GM19468 (cell line): ENCODE measurements at regions not wholly inside any gene's neighbourhood (a gene's known extent, or its start where the extent isn't known, plus 50 kb on each side); places are given as distances from the start of the nearest gene placed in this dataset.

Experiments used
- ATAC-seq: cut with Tn5 transposase; IDR thresholded peaks from one replicate; pipeline ENCODE4 v1.9.1; 2021; ENCODE audit warnings: mild to moderate bottlenecking, moderate library complexity, moderate number of reproducible peaks; ENCODE audit not compliant: unreplicated experiment; ENCODE audit errors: extremely low read depth

DNA sequence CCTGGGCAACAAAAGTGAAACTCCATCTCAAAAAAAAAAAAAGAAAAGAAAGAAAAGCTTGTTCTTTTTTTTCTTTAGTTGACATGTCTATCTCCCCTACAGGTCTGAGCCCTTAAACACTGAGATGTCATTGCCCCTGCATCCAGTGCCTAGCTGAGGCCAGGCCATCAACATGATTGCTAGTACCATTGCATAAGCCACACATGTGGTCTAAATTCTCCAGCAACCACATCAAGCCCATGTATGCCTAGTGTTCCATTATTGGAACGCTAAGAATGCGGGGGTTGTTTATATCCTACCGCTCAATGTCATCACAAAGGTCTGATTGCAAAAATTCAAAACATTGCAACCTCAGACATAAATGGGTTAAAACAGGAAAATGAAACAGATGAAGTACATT is 62.7 kb downstream of the NPTX2 start:
- no peak for ATAC-seq

- ATAC-seq = no peak
Measured at GRCh38 chr7:98681511-98681910, 64.4 kb downstream of the NPTX2 start.

DNA sequence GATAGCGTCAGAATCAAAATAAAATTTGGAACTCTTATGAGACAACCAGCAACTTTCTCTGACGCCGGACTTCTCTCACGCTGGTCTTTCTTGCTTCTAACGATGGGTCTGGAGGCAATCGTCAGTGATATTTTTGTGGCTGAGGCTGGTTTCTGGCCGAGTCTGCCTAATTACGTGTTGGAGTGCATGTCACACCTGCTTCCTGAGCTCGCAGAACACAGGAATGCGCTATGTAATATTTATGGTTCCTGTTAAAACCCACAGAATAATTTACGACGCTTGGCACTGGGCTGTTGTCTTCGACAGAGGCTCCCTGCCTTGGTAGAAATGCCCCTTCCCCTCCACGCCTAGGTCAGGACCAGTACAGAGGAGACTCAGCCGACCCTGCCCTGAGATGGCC is 64.9 kb downstream of the NPTX2 start:
- no peak for ATAC-seq

DNA sequence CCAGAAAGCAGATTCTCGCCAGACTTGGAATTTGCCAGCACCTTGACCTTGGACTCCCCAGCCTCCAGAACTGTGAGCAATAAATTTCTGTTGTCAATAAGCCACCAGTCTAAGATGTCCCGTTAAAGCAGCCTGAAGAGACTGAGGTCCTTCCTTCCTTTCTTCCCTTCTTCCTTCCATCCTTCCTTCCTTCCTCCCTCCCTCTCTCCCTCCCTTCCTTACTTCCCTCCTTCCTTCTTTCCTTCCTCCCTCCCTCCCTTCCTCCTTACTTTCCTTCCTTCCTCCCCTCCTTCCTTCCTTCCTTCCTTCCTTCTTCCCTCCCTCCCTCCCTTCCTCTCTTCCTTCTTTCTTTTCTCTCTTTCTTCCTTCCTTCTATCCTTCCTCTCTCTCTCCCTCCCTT is 66.4 kb downstream of the NPTX2 start:
- ATAC-seq = no peak

DNA sequence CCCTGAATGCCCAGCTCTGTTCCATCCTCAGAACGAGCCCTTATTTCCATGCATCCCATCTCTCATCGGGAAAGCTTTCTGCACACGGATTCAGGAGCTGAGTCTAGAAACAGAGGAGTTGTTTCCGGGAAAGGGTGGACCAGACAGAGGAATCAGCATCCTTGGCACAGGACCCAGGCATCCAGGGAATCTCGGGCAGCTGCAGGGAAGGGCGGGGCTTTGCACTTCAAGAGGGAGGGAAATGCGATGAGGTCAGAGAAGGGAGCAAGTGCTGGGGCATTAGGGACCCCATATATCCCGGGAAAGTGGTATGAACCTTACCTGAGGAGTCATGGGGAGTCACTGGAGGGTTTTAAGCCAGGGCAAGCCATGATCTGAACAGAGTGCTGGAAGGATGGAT is 68.5 kb downstream of the NPTX2 start:
- ATAC-seq = no peak

- ATAC-seq = no peak
Measured at GRCh38 chr7:98686466-98687080, 69.5 kb downstream of the NPTX2 start.

GRCh38 chr7:98687111-98687751 is 70.1 kb downstream of the NPTX2 start:
- ATAC-seq = no peak

- ATAC-seq = no peak
Measured at GRCh38 chr7:98691619-98692018, 74.5 kb downstream of the NPTX2 start.

GRCh38 chr7:98697083-98697482 is 80.0 kb downstream of the NPTX2 start:
- no peak for ATAC-seq

GRCh38 chr7:98697485-98698240 is 80.6 kb downstream of the NPTX2 start:
- ATAC-seq = no peak

DNA sequence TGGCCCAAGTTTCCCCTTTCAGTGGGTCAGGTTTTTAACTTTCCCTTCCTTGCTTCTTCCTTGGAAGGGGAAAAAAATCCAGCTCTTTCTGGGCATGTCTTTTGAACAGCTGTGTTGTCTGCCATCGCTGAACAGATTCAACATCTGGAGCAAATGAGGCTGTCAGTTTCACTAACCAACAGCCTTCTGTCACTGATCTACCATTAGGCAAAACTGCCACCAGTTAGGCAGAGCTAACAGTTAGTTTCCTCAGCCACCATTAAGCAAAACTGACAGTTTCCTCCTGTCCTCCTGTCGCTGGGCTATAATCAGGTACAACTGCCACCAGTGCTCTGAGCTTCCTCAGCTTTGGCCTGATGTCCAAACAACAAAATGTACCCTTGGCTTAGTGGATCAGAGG is 81.9 kb downstream of the NPTX2 start:
- no peak for ATAC-seq

GRCh38 chr7:98700533-98700932 is 83.4 kb downstream of the NPTX2 start:
- no peak for ATAC-seq

DNA sequence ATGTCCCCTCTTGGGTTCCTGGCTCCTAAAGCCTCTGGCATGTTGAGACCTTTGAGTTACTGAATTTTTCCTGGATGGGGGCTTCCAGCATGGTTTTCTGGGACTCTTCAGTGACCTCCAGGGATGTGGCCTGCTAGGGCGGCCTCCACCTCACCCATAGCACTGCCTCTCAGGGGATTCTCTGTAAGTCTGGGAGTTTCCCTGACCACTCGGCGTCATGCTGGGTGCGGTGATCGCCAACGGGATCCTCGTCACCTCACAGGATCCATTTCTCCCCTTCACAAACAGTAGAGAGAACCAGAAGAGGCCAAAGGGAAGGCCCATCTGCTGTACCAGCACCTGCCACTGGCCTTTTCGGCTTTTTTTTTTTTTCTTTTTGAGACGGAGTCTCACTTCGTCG is 84.3 kb downstream of the NPTX2 start:
- no peak for ATAC-seq

DNA sequence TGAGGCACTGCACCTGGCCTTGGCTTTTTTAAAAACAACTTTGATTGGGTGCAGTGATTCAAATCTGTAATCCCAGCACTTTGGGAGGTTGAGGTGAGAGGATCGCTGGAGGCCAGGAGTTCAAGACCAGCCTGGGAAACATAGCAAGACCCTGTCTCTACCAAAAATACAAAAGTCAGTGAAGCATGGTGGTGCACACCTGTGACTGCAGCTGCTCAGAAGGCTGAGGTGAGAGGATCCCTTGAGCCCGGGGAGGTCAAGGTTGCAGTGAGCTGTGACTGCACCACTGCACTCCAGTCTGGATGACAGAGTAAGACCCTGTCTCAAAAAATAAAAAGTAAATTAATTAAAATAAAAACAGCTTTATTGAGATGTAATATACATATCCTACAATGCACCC is 84.9 kb downstream of the NPTX2 start:
- ATAC-seq = no peak

DNA sequence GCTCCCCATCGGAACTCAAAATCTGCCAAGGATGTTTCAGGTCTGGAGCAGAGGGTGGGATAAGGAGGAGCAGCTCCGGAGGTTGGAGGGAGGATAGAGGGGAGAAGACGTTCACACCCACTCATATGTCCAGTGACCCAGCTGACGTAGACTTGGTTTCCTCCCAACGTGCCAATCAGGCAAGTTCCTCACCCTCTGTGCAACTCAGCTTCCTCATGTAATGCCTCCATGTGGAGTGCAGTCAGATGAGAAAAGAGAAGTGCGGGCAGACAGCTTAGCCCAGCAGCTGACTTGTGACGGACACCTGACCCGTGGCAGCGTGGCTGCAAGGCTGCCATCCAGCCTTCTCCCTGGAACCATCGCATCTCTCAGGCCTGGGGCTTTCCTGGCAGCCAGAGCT is 86.8 kb downstream of the NPTX2 start:
- no peak for ATAC-seq

GRCh38 chr7:98705626-98706025 is 88.5 kb downstream of the NPTX2 start:
- no peak for ATAC-seq

DNA sequence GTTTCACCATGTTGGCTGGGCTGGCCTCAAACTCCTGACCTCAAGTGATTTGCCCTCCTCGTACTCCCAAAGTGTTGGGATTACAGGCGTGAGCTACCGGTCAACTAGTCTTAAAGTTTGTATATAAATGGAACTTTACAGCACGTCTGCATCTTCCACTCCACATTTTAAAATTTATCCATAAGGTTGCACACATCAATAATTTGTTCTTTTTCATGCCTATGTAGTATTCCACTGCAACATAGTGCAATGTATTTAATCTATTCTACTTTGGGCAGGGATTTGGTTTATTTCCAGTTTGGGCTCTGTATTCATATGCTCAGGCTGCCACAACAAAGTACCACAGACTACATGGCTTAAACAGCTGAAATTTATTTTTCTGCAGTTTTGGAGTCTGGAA is 90.0 kb downstream of the NPTX2 start:
- no peak for ATAC-seq

- no peak for ATAC-seq
Measured at GRCh38 chr7:98711945-98712344, 94.9 kb downstream of the NPTX2 start.

- ATAC-seq = no peak
Measured at GRCh38 chr7:98713165-98713810, 96.2 kb downstream of the NPTX2 start.

- no peak for ATAC-seq
Measured at GRCh38 chr7:98719396-98719795, 102.3 kb downstream of the NPTX2 start.

- ATAC-seq = no peak
Measured at GRCh38 chr7:98722402-98722801, 105.3 kb downstream of the NPTX2 start.
